RCC 7860 (cell line): ENCODE measurements at regions not wholly inside any gene's neighbourhood (a gene's known extent, or its start where the extent isn't known, plus 50 kb on each side); places are given as distances from the start of the nearest gene placed in this dataset.
A peak's percentile ranks its signal among the peaks of the same experiment; 100 is the strongest.
"Not testable (repeated sequence)": the region's sequence is repeated elsewhere in the genome, so short reads cannot be mapped to it uniquely, and the experiment has no call there.

ENCODE experiments used
- DNase-seq: peaks from one replicate; pipeline ENCODE4 v3.0.0-alpha.2; 2015; ENCODE audit warnings: low spot score
- FAIRE-seq: peaks from 2 replicates; lab custom pipeline; 2012; peaks lifted over from hg19 to GRCh38; lab: Jason Lieb, UNC

DNA sequence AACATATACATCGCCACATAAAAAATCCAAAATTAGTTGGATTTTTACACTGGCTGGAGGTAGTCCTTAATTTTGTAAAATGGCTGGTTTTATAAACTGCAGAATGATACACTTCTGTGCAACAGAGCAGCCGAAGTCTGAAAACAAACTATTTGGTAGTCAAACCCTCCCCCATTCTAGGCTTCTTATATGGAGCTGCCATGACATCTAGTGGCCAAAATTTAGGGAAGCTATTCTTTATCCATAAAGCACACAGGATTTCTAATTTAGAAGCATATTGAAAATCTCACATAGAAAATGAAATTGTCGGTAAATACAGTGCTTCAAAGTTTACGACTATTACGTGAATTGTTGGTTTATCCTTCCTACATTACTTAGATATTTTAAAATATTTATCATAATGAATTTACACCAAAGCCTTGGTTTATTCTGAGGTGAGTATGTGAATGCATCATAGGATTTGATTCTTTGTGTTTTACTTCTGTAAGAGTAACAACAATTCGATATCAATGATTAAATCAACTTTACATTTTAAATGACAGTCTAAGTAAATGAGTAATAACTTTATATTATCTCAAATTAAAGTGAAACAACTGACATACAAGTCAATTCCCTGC, 113.4 kb upstream of the FAM241A start:
- DNase-seq (peak; percentile 38), FAIRE-seq (peak; percentile 76)

DNA sequence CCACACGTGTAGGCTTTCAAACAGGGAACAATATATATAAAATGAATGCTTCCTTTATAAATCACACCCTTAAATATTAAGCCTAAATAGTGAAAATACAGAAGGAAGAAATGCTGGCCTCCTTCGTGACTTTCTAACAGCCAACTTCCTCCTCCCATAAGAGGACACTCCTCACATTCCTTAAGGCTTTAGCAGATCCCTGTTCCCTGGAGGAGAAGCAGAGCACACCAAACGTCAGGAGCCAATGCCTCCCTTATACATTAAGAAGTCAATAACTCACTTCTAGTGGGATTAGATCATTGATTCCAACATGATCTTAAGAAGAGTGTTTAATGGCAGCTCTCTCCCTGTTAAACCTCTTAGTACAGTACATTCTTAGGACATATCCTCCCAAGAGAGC, 108.4 kb upstream of the FAM241A start:
- FAIRE-seq (no peak), DNase-seq (no peak)

DNA sequence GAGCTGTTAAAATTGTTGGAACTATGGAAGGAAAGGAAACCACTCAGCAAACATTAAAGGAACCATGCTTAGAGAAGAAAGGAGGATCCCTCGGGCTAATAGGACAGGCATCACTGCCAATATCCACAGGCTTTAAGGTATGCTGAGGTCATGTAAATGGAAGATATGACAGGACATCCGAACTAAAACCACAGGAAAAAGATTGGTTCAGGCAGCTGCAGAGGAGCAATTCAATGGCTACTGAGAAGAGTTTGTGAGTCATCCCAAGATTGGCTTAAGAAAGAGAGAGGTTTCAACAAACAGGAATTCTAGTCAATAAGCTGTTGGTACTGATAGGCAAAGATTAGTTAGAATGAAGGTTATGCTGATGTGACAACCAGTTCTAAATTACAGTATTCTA, 106.4 kb upstream of the FAM241A start:
- FAIRE-seq, result no peak

DNA sequence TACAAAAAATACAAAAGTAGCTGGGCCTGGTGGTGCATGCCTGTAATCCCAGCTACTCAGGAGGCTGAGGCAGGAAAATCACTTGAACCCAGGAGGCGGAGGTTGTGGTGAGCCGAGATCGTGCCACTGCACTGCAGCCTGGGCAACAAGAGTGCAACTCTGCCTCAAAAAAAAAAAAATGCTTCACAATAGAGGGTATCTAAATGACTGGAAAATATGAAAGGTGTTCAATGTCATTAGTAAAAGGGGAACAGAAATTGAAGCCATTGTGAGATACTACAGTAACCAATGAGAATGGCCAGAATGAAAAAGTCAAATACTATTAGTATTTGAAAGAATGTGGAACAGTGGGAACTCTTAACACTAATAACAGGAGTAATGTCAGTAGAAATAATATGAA, 96.1 kb upstream of the FAM241A start:
- FAIRE-seq, DNase-seq: not testable (repeated sequence)

More for the DNA sequence above, 106.4 kb upstream of the FAM241A start:
- peak; percentile 24 for DNase-seq

DNA sequence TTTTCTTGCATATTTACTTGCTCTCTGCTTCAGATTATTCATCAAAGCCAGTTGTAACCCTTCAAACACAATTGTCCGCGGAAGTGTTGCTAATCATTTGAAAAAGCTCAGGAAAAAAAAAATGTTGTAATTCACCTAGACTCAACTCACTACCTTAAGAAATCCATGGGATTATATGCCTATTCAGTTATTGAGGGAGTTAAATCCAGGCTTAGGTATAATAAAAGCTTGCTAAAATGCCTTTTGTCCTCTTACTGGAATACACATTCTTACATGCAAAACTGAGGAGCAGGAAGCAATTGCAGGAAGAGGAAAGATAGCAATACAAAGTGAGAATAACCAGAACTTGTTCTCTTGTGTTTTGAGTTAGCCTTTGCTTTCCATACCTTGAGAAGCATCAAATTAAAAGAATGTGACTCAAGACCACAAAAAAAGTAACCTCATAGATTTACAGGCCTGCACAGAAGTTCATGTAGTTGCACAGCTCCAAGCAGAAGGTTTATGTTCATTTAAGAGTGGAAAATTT, 91.4 kb upstream of the FAM241A start:
- no peak for DNase-seq
- FAIRE-seq, result no peak

DNA sequence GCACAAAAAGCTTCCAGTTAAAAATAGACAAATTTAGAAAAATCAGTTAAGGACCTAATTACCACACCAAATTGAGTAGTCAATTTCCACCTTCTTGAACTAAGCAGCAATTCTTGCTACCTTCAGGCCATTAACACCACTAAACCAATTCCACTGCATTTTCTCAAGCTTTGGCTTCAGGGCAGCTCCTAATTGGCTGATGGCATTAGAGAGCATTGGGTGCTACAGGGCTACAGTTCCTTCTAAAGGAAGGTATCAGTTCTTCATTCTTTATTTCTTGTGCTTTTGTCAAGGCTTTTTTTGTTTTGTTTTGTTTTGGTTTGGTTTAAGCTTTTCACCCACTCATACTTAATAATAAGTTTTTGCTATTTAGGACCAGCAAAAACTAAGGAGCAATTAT, 90.2 kb upstream of the FAM241A start:
- DNase-seq (no peak), FAIRE-seq (no peak)

DNA sequence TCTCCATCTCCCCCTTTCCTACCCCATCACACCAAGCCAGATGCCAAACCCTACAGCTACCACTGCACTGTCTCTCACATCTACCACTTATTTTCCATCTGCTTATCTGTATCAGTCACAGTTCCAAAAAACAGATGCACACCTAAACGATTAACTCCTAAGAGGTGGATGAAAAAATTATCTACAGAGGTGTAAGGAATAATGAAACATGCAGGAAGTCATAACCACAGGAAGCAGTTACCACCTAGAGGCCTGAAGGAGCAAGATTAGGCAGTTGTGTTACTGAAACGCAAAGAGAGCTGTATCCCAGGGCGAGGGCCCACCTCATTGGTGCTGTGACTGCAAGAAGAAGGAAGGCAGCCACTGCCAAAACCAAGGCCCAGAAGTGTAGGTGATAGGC, 87.8 kb upstream of the FAM241A start:
- DNase-seq (no peak), FAIRE-seq (no peak)

DNA sequence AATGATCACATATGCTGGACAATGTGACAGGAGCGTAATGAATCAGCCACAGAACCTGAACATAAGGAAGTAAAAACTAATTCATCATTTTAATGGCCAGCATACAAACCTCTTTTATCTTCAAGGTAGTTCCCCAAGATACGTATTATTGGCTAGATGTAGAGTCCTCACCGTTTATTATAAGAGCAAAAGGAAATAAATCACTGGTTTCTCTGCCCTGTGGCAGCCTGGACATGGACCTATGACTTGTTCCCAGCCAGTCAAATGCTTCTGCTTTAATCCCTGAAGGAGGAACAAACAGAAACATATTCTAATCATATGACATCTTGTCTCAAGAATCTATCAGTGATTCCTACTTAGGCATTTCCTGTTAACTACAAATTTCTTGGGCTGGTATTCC, 86.8 kb upstream of the FAM241A start:
- FAIRE-seq (no peak), DNase-seq (no peak)

DNA sequence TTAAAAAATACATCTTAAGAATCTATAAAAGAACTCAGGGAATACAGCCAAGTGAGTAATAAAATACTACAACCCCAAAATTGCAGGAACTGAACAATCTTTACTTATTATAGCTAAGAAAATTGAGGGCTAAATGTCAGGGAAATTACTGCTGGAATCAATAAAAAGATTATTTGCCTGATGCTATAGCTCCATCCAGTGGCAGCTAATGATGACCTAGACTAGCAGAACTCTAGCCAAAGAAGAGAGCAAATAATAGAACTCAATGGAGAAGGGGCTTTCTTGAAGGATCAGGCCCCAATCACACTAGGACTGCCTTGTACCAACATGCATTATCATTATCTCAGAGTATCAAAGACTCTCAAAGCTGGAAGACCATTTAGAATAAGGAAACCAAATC, 85.0 kb upstream of the FAM241A start:
- DNase-seq (no peak), FAIRE-seq (no peak)

DNA sequence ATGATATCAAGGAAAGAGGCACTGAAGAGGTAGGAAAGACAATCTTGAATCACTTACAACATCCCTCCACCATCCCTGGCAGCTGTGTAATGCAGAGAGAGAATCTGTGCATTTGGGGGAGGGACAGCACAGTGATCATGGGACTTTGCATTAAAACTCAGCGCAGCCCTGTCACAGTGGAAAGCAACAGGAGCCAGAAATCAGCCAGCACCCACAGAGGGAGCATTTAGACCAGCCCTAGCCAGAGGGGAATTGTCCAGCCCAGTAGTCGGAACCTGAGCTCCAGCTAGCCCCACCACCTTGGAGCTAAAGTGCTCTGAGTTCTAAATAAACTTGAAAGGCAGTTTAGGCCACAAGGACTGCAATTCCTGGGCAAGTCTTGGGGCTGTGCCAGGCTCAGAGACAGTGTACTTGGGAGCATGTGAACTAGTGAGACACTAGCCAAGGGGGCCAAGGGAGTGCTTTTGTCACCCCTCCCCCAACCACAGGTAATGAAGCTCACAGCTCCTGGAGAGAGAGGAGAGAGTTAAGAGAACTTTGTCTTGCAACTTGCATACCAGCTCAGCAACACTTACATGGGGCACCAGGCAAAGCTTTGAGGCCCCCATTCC, 83.9 kb upstream of the FAM241A start:
- no peak for DNase-seq
- FAIRE-seq, result no peak

DNA sequence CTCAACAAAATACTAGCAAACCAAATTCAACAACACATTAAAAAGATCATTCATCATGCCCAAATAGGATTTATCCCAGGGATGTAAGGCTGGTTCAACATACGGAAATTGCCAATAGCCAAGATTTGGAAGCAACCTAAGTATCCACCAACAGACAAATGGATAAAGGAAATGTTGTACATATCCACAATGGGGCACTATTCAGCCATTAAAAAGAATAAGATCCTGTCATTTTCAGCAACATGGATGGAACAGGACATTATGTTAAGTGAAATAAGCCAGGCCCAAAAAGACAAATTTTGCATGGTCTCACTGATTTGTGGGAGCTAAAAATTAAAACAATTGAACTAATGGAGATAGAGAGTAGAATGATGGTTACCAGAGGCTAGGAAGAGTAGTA, 82.0 kb upstream of the FAM241A start:
- no peak for DNase-seq
- FAIRE-seq, result no peak

DNA sequence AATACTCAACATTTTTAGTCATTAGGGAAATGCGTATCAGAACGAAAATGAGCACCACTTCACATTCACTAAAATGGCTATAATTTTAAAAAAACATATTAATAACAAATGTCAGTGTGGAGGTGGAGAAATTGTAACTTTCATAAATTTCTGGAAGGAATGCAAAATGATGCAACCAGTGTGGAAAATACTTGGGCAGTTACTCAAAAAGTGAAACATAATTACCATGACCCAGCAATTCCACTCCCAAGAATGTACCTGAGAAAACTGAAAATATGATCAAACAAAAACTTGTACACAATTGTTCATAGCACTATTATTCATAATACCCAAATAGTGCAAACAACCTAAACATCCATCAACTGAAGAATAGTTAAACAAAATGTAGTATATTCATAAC, 76.1 kb upstream of the FAM241A start:
- FAIRE-seq (no peak), DNase-seq (no peak)

DNA sequence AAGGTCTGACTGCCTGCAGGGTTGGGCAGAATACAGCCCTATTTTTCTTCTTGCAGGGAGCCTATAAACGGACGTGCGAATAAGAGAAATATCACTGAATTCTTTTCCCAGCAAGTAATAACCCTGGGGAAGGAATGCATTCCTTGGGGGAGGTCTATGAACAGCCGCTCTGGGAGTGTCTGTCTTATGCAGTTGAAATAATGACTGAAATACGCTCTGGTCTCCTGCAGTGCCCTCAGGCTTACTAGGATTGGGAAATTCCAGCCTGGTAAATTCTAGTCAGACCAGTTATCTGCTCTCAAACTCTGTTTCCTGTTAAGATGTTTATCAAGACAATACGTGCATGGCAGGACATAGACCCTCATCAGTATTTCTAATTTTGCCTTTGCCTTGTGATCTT, 72.1 kb upstream of the FAM241A start:
- no peak for FAIRE-seq
- DNase-seq, result no peak

DNA sequence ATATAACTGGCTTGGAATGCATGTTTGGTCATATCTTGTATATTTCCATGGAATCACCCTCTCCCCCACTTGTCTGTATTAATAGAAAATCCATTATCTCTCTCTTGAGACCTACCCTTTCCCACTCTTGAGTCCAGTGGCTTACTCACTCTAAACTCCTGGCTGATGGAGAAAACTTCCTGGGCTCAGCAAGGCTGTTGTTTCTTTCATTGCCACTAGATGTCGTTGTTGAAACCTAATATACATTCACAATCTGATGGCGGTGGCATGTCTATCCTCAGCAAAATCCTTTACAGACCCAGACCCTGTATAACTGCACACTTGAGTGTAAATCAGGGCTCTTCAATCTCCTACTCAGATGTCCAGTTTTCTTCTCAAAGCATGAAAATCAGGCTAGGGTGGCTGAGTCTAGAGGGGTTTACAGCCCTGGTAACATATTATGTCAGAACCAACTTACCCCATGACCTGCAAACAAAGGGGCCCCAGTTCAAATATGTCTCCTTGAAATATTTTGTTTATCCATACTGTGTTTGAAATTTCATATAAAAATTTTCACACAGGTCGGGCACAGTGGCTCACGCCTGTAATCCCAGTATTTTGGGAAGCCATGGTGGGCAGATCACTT, 70.0 kb upstream of the FAM241A start:
- no peak for FAIRE-seq
- peak; percentile 53 for DNase-seq

DNA sequence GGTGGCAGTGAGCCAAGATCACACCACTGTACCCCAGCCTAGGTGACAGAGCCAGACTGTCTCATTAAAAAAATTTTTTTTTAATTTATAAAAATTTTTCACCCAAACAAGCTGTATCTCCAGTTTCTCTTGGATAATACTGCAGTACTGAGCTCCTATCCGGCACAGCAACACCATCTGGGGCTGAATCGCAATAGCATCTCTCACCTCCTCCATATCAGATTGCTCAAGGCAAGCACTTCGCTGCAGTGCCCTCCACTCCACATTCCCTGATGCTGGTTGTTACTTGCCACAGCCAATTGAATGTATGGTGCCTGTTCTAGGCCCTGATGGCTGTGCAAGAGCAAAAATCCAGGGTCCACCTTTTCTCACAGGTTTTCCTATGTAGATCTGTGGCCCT, 69.3 kb upstream of the FAM241A start:
- DNase-seq (no peak), FAIRE-seq (no peak)

DNA sequence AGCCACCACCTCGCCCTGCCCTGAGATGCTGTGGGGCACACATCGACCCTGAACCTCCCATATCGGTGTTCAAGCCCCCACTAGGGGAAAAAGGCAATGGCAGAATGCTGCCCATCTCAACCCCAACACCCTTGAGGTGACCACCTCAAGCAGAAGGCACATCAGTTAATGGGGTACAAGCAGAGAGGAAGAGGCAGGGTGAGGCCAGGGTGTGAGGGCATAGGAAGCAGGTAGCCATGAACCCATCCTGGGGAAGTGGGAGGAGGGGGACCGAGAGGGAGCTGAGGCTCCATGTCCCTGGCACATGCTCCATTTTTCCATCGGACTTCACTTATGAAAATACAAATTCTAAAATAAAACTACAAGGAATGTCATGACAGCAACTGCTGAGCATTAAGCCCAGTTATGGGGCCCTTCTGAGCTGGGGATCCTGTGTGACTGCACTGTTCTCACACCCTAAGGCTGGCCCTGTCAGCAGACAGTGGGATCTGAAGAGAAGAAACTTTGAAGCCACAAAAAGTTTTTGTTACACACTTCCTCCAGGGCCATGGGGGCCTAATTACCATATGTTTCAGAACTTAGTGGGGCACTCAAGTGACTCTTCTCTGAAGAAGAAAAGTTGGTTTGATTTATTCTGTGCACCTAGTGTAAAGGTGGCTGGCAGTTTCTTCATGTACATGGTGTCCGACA, 68.2 kb upstream of the FAM241A start:
- DNase-seq (no peak), FAIRE-seq (no peak)

DNA sequence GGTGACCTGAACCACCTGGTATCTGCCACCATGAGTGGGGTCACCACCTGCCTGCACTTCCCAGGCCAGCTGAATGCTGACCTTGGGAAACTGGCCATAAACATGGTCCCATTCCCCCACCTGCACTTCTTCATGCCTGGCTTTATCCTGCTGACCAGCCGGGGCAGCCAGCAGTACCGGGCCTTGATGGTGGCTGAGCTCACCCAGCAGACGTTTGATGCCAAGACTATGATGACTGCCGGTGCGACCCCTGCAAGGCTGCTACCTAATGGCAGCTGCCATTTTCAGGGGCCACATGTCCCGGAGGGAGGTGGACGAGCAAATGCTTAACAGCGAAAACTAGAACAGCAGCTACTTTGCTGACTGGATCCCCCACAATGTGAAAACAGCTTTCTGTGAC, 67.5 kb upstream of the FAM241A start:
- DNase-seq (no peak), FAIRE-seq (no peak)

DNA sequence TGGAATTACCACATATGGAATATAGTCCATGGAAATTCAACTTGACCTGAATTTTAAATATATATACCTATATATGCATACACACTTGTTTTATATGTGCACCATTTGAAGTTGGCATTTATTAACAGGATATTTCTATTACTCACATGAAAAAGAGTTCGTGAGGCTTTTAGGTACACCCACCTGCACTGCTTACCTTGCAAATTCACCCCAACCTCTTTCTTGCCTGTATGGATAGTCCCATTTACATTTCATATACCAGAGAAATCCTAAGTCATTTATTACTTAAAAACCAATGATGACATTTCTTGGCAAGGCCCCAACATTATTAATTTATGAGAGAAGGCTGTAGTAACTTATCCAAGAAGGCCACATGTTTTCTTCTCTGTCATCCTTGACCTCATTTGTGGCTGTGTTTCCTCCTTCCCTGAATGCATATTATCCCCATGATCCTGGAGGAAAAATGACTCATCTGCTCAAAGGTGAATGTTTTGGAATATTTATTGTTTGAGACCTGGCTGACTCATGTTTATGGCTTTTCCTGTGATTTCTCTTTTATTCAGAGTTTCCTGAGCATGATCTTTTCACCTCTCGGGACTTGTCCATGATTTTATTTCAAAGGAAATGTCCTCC, 62.2 kb upstream of the FAM241A start:
- peak; percentile 92 for FAIRE-seq
- peak; percentile 91 for DNase-seq

DNA sequence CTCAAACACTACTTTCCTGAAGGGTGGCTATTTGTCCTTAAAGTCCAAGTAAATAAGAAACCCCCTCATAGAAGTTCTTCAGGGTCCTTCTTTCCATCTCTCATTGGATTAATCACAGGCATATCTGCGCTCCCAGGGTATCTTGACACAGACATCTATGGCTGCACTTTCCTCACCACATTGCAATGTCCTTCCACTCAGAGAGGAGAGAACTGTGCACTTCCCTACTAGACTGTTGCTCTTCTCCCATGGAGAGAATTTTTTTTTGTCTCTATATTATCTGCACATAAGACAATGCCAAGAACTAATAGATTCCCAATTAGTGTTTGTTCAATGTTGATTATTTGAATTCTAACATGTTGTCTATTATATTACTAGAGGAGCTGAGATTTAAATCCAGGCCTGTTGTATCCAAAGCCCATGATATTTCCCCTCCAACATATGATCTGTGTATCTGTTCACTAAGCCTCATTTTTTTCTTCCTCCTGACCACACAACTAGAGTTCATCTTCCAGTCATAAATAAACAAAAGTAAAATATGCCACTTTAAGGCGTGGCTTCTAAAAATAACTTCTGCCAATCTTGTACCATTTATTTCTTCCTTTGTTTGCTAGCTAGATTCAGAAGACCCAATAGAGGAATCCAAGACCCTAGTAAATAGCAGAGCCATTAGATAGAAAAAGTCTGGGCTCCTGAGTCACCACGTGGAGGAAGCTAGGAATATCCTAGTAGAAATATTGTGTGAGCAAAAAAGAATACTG, 61.5 kb upstream of the FAM241A start:
- no peak for FAIRE-seq

More for the DNA sequence above, 61.5 kb upstream of the FAM241A start:
- DNase-seq, result peak; percentile 28
